GM12878 (cell line): ENCODE measurements at regions not wholly inside any gene's neighbourhood (a gene's known extent, or its start where the extent isn't known, plus 50 kb on each side); places are given as distances from the start of the nearest gene placed in this dataset.

Source experiments
- ATAC-seq: fragments of 200-7000 bp; cut with Tn5 transposase; 3 replicates; pipeline ENCODE4 v1.9.1; 2020; ENCODE audit warnings: mild to moderate bottlenecking, moderate library complexity
- BruUV-seq: library from RNA; stranded (reverse); fragments of 400-500 nt; replicated peaks from 2 replicates; lab custom pipeline; 2021; lab: Mats Ljungman, UMichigan
- CTCF ChIA-PET: fragments of 300-600 bp; sonication (Branson Sonifier 250); formaldehyde crosslinking; extraction: SDS; loops from one replicate; lab custom pipeline; 2021; ENCODE audit warnings: inconsistent platforms; lab: Yijun Ruan, JAX
- POLR2A ChIA-PET: fragments of 350-600 bp; formaldehyde crosslinking; extraction: SDS; loops from one replicate; lab custom pipeline; 2021; ENCODE audit warnings: inconsistent platforms; lab: Charles Lee
- RAD21 ChIA-PET: fragments of 300-600 bp; sonication (Branson Sonifier 250); formaldehyde crosslinking; loops from one replicate; lab custom pipeline; 2023; ENCODE audit warnings: antibody characterized with exemption; ENCODE audit not compliant: unreplicated experiment; lab: Charles Lee
- SMC1A ChIA-PET: fragments of 300-600 bp; sonication (Branson Sonifier 250); formaldehyde crosslinking; loops from one replicate; lab custom pipeline; 2023; ENCODE audit not compliant: unreplicated experiment, uncharacterized antibody; lab: Charles Lee
- DNase-seq: peaks from one replicate; pipeline ENCODE4 v3.0.0-alpha.2; 2011; ENCODE audit warnings: low read depth, low spot score
- FAIRE-seq: peaks from 3 replicates; lab custom pipeline; 2011; peaks lifted over from hg19 to GRCh38; lab: Jason Lieb, UNC
- H2AFZ ChIP-seq: 2 replicates; pipeline ENCODE4 v1.6.0; 2011; ENCODE audit warnings: low read depth, low read length, control low read depth; ENCODE audit not compliant: control insufficient read depth
- H3K27ac ChIP-seq: 2 replicates; pipeline ENCODE4 v1.5.1; 2011; ENCODE audit warnings: control low read depth; ENCODE audit not compliant: control insufficient read depth, insufficient read depth
- H3K27me3 ChIP-seq, 2 experiments: replicated peaks in 1 of 2; 2 replicates each; pipeline versions ENCODE4 v1.6.0 to v1.6.1; 2011; ENCODE audit warnings: low read length in 1 of 2; ENCODE audit not compliant: control insufficient read depth in 2 of 2, insufficient read depth in 2 of 2
- H3K36me3 ChIP-seq, 2 experiments: 2 replicates each; pipeline ENCODE4 v1.5.1; 2011; ENCODE audit warnings: low read length in 1 of 2; ENCODE audit not compliant: control insufficient read depth in 2 of 2, insufficient read depth in 2 of 2
- H3K4me1 ChIP-seq: 2 replicates; pipeline ENCODE4 v1.6.1; 2011; ENCODE audit warnings: mild to moderate bottlenecking, low read length, moderate library complexity, mixed read lengths; ENCODE audit not compliant: control insufficient read depth, insufficient read depth
- H3K4me2 ChIP-seq: 2 replicates; pipeline ENCODE4 v1.6.0; 2011; ENCODE audit warnings: control low read depth; ENCODE audit not compliant: control insufficient read depth, insufficient read depth
- H3K4me3 ChIP-seq: fragments of 200-600 bp; sonication (generic); 2 replicates; pipeline ENCODE4 v1.5.1; 2016
- H3K79me2 ChIP-seq: 2 replicates; pipeline ENCODE4 v1.6.0; 2011; ENCODE audit warnings: low read length; ENCODE audit not compliant: control insufficient read depth, insufficient read depth
- H3K9ac ChIP-seq: 2 replicates; pipeline ENCODE4 v1.8.0; 2011; ENCODE audit warnings: low read length, control low read depth, mixed read lengths; ENCODE audit not compliant: control insufficient read depth, insufficient read depth
- H3K9me3 ChIP-seq: replicated peaks from 3 replicates; pipeline ENCODE4 v1.5.1; 2011; ENCODE audit warnings: mild to moderate bottlenecking, low read length; ENCODE audit not compliant: control insufficient read depth, insufficient read depth
- H4K20me1 ChIP-seq: 2 replicates; pipeline ENCODE4 v1.6.0; 2011; ENCODE audit not compliant: control insufficient read depth, insufficient read depth
- CEBPB ChIP-seq, 2 experiments: fragments of 150-350 bp in 1 of 2; IDR thresholded peaks; 2 replicates each; pipeline ENCODE4 v1.6.1; 2012 to 2014; ENCODE audit warnings: low read depth in 2 of 2, low read length in 2 of 2, borderline replicate concordance in 1 of 2, inconsistent platforms in 1 of 2
- FOXK2 ChIP-seq: fragments of 450-650 bp; IDR thresholded peaks from 2 replicates; pipeline ENCODE4 v1.6.1; 2017; ENCODE audit warnings: mild to moderate bottlenecking, moderate library complexity
- HCFC1 ChIP-seq: fragments of 150-350 bp; IDR thresholded peaks from 2 replicates; pipeline ENCODE4 v1.6.1; 2014; ENCODE audit warnings: low read length
- KDM1A ChIP-seq: fragments of 200-600 bp; sonication (generic); IDR thresholded peaks from 2 replicates; pipeline ENCODE4 v1.6.1; 2016; ENCODE audit warnings: borderline replicate concordance
- NBN ChIP-seq: fragments of 450-650 bp; IDR thresholded peaks from 2 replicates; pipeline ENCODE4 v1.6.1; 2016
- PAX5 ChIP-seq: IDR thresholded peaks from 2 replicates; pipeline ENCODE4 v1.6.1; 2011; ENCODE audit warnings: low read depth, low read length, borderline replicate concordance
- SIX5 ChIP-seq: IDR thresholded peaks from 2 replicates; pipeline ENCODE4 v1.6.1; 2011; ENCODE audit warnings: mild to moderate bottlenecking, low read depth, low read length, moderate library complexity; ENCODE audit not compliant: severe bottlenecking
- STAT3 ChIP-seq: IDR thresholded peaks from 2 replicates; pipeline ENCODE4 v1.6.1; 2011; ENCODE audit warnings: low read depth, low read length, improper control_type of control experiment
- SUPT20H ChIP-seq: IDR thresholded peaks from 2 replicates; pipeline ENCODE4 v1.6.1; 2011; ENCODE audit warnings: low read depth, mild to moderate bottlenecking, low read length, moderate library complexity, borderline replicate concordance; ENCODE audit not compliant: control insufficient read depth
- TARDBP ChIP-seq: IDR thresholded peaks from 2 replicates; pipeline ENCODE4 v1.6.1; 2016; ENCODE audit warnings: borderline replicate concordance
- WRNIP1 ChIP-seq: IDR thresholded peaks from 2 replicates; pipeline ENCODE4 v1.6.1; 2011; ENCODE audit warnings: low read depth, low read length, improper control_type of control experiment, borderline replicate concordance
- ZNF207 ChIP-seq: fragments of 450-650 bp; IDR thresholded peaks from 2 replicates; pipeline ENCODE4 v1.6.1; 2014; ENCODE audit warnings: antibody characterized with exemption, mild to moderate bottlenecking, borderline replicate concordance
- ZNF24 ChIP-seq: fragments of 450-650 bp; IDR thresholded peaks from 2 replicates; pipeline ENCODE4 v1.6.1; 2017; ENCODE audit warnings: antibody characterized with exemption, mild to moderate bottlenecking
- WGBS: methylation state at CpG from one replicate; pipeline ENCODE4 v1.1.6; 2016; ENCODE audit warnings: low lambda C conversion rate; ENCODE audit not compliant: insufficient replicate concordance, insufficient coverage; ENCODE audit errors: missing lambda C conversion rate; 5-methylcytosine and 5-hydroxymethylcytosine counted together
- in situ Hi-C: fragments of 300-500 bp; cut with MboI; formaldehyde crosslinking; loops from 9 replicates; pipeline ENCODE4 v1.14.3; 2018; ENCODE audit warnings: mixed read lengths
- intact Hi-C: fragments of 100-400 bp; cut with micrococcal nuclease; formaldehyde crosslinking; loops from one replicate; pipeline ENCODE4 v1.14.2; 2022; ENCODE audit not compliant: unreplicated experiment

DNA sequence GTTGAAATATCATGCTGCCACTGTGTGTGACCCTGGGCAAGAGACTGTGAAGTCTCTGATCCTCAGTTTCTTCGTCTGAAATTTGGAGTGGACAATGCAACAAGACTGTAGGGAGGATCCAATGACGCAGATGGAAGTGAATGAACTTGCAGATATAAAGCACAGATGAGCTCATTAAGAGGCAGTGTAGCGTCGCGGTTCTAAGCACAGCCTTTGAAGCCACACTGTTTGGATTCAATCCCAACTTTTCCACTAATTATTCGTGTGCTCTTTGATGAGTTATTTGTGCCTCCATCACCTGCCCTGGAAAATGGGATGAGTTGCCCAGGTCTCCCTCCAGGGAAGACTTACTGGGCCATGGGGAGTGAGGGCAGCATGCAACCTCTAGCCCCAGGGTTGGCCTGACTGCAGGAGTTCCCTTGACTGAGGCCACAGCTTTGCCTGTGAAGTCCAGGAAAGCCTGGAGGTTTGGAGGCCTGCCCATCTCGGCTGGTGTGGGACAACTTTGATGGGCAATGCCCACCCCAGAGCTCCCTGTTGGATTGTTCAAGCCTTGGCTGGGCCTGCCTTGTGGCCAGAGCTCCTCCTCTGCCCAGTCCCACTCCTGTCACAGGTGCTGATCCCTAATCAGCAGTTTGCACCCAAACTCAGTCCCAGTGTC is 266.0 kb upstream of the B3GAT1 start:
- Histone ChIP-seq H2AFZ (no peak overlapping the region), H3K79me2 (no peaks in the 10 kb centered on the region), H3K27ac (no peak overlapping the region), H3K4me1 (no peaks in the 10 kb centered on the region), H3K36me3 (no peaks in the 10 kb centered on the region), H3K9ac (no peak overlapping the region), H4K20me1 (no peaks in the 10 kb centered on the region; the same call in 1 of the 2 replicates), H3K9me3 (no peaks in the 10 kb centered on the region), H3K27me3 (no peaks in the 10 kb centered on the region), H3K4me2 (no peak overlapping the region), H3K4me3 (no peak overlapping the region)
- BruUV-seq: no TSS peak
- FAIRE-seq: no peak
- ChIA-PET SMC1A (no interaction called here), POLR2A (no interaction called here), CTCF (no interaction called here), RAD21 (no interaction called here)
- WGBS: 18% methylated on average over 7 of the region's 7 CpGs
- ATAC-seq: no peak
- TF ChIP-seq STAT3: no peak
- no peak for TF ChIP-seq SUPT20H
- TF ChIP-seq HCFC1: no peak
- TF ChIP-seq SIX5: no peak
- no peak for TF ChIP-seq KDM1A
- no peak for TF ChIP-seq WRNIP1
- TF ChIP-seq TARDBP: no peak
- no peak for TF ChIP-seq PAX5
- no peak for TF ChIP-seq ZNF24
- TF ChIP-seq CEBPB (IDR thresholded peaks at IDR 0.05; ENCODE audit: borderline replicate concordance in 1 of 2, low read depth in 2 of 2, low read length in 2 of 2): no peak
- TF ChIP-seq ZNF207: no peak
- no peak for TF ChIP-seq NBN
- TF ChIP-seq FOXK2: no peak
- intact Hi-C loops: no loop called here
- in situ Hi-C loops: no loop called here
- DNase-seq: no peak
